ENCODE measurements at regions not wholly inside any gene's neighbourhood (a gene's known extent, or its start where the extent isn't known, plus 50 kb on each side); places are given as distances from the start of the nearest gene placed in this dataset.
"Not testable (repeated sequence)": the region's sequence is repeated elsewhere in the genome, so short reads cannot be mapped to it uniquely, and the experiment has no call there.

DNA sequence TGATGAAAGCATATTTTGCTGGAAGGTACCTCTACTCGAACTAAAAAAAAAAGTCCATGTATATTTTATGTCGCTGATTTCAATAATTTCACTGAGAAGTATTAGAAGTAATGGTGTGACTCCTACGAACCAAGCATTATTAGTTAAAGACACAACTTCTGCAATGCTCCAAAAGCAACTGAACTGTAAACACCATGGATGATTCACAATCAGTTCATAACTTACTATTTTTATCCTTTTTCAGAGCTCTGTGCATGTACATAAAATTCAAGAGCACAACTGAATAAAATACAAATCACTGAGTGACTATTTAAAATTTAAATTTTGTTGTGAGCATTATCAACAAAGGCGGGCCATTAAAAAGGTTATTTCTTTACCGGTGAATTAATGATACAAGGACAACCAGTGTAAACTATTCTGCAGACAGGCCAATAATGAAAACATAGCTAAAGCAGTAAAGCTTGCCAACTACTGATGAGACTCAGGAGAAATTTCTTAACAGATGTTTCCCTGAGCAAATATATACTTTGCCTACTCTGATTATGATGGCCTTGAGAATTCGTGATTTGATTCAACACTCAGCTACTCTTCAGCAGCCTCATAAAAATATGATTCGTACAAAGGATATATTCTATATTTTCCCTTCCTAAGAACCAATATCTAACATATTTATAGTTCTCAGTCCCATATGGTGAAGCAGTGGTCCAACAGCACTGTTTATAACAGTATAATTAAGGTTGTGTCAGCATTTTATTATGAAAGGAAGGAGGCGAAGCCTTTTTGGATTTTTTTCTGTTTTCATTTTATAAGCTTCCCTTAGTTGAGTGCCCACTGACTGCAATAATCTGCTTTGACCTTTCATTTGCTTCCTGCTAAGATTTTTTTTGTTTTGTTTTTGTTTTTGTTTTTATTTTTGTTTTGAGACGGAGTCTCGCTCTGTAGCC lies 62.8 kb upstream of the NEIL3 start:
- no peak for DNase-seq (ENCODE audit: low spot score)

DNA sequence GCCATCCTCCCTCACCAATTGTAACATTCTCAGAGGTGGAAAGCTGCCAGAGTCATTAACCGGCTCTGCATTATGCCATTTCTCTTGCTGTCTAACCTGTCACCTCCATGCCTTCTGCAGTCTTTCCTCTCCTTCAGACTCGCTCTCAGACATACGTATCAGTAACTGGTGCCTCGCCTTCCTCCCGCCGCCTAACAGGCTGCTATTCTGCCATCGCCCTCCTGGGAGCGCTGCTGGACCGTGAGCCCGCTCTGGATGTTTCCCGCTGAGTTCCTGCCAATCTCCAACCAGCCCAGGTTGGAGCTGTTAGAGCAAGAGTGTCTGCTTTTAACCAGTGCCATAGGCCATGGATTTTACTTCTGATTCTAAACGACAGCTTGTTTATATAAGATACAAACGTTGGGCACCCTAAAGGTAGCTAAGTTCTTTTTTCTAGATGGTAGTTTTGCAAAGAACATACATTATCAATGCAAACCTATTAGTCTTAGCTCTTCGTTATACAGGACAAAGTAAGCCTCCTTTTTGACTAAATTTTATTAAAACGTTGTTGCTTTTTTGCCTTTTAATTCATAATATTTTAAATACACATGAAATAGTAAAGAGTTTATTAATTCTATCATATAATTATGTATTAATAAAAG lies 59.5 kb upstream of the NEIL3 start:
- peak; percentile 56 for DNase-seq (ENCODE audit: low spot score)

GRCh38 chr4:177251237-177251636 lies 58.4 kb upstream of the NEIL3 start:
- DNase-seq (ENCODE audit: low spot score): no peak

- DNase-seq (ENCODE audit: low spot score): no peak
Measured at GRCh38 chr4:177255359-177255758, 54.3 kb upstream of the NEIL3 start.

DNA sequence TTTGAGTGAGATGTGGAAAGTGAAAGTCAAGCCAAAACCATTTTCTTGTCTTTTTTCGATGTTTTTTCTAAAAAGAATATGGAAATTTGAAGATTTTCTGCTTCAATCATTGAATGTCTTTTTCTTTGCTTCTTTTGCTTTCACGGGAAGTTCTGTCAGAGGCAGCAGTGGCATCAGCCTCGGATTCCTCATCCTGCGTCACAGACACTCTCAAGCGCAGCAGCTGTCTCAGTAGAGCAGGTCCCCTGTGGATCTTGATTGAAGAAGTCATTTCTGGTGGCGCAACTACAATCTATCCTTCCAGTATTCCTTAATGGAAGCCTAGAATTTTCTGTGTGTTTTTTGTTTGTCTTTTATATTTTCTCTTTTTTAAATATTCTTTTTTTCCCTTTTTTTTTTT lies 52.7 kb upstream of the NEIL3 start:
- DNase-seq (ENCODE audit: low spot score): no peak

DNA sequence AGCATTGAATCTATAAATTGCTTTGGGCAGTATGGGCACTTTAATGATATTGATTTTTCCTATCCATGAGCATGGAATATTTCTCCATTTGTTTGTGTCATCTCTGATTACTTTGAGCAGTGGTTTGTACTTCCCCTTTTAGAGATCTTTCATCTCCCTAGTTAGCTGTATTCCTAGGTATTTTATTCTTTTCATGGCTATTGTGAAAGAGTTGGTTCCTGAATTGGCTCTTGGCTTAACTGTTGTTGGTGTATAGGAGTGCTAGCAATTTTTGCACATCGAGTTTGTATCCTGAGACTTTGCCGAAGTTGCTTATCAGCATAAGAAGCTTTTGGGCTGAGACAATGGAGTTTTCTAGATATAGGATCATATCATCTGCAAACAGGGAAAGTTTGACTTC lies 50.2 kb upstream of the NEIL3 start:
- DNase-seq (ENCODE audit: low spot score): not testable (repeated sequence)

Data from globus pallidus (tissue), 1 donor.